ENCODE measurements at regions not wholly inside any gene's neighbourhood (a gene's known extent, or its start where the extent isn't known, plus 50 kb on each side); places are given as distances from the start of the nearest gene placed in this dataset.
A peak's percentile ranks its signal among the peaks of the same experiment; 100 is the strongest.

DNA sequence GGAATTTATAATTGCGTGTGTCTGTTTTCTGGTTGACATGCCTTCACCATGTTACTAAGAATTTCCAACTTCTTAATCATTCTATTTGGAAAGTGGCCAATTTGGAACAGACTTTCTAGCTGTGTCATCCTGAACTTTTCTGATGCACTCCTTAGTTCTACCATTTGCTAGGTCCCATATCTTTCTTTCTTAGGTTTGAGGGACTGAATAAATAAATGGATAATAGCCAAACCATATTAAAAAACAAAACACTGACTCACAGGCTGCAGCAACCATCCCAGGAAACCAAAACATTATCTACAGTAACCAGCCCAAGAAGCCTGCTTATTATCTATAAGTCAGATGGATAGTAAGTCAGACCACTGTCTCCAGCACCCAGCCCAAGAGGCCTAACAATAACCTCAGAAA lies 57.5 kb upstream of the PLET1 start:
- Histone ChIP-seq H3K27ac (peak overlapping the region; percentile 11 to 50 (median 39)), H3K27me3 (no peaks in the 10 kb centered on the region), H3K36me3 (no peaks in the 10 kb centered on the region), H3K9me3 (no peaks in the 10 kb centered on the region), H3K4me1 (peaks cover 5 to 25% (median 21%) of the 10 kb centered on the region in 4 donors), H3K4me3 (no peak overlapping the region)
- DNase-seq = no peak
- in situ Hi-C loops (cut with MboI; ENCODE audit: low pct_ligation_motif_present in 1 of 4, low pct_unique_long_range_greater_than_20kb in 1 of 4, low sequenced_read_pairs in 3 of 4) = no loop called here
- TF ChIP-seq POLR2AphosphoS5 (IDR thresholded peaks at IDR 0.05) (peak in 2 of 3 donors; percentile 25 to 33), CTCF (IDR thresholded peaks at IDR 0.05) (no peak)
- intact Hi-C loops (cut with DNase I; ENCODE audit: low total_unique reads) = no loop called here
- WGBS, 2 donors (ENCODE audit: low coverage in 1 of 2) = 66% methylated on average over 1 of the region's 1 CpG; no CpG with 5 or more reads in 1 of the 2 donors

DNA sequence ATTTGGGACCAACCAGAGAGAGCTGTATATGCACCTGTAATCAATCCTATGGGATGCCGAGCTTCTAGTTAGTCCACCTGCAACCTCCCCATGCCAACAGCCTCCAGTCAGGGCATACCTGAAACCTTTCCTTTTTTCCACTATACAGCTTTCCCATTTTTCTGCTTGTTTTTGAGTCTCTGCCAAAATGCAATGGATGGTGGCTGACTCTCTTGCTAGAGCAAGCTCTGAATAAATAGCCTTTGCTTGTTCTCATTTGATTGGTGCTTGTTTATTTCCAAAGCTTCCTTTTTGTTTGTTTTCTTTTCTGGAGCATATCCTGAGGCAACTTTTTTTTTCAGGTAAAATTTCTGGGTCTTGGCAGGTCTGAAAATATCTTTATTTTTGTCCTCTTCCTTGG lies 58.0 kb upstream of the PLET1 start:
- peak overlapping the region; percentile 11 to 50 (median 39) for H3K27ac ChIP-seq

GRCh38 chr11:112320668-112321067 lies 60.0 kb upstream of the PLET1 start:
- 34 to 44% methylated on average over 2 to 5 of the region's 5 CpGs for WGBS, 2 donors (ENCODE audit: low coverage in 1 of 2)
- H3K36me3 ChIP-seq = no peaks in the 10 kb centered on the region
- H3K9me3 ChIP-seq = no peaks in the 10 kb centered on the region
- H3K27ac ChIP-seq = peak overlapping the region in 2 of 4 donors; percentile 56 to 75
- no peaks in the 10 kb centered on the region for H3K27me3 ChIP-seq
- H3K4me3 ChIP-seq = no peak overlapping the region
- TF ChIP-seq EP300 (IDR thresholded peaks at IDR 0.05; ENCODE audit: low read depth) (no peak), CTCF (IDR thresholded peaks at IDR 0.05) (no peak), POLR2AphosphoS5 (IDR thresholded peaks at IDR 0.05) (no peak), POLR2A (IDR thresholded peaks at IDR 0.05) (no peak)
- peaks cover 5 to 25% (median 21%) of the 10 kb centered on the region in 4 donors for H3K4me1 ChIP-seq
- DNase-seq = peak; percentile 68
- in situ Hi-C loops (cut with MboI; ENCODE audit: low pct_ligation_motif_present in 1 of 4, low pct_unique_long_range_greater_than_20kb in 1 of 4, low sequenced_read_pairs in 3 of 4) = no loop called here
- intact Hi-C loops (cut with DNase I; ENCODE audit: low total_unique reads) = no loop called here

More for the DNA sequence above, 58.0 kb upstream of the PLET1 start:
- WGBS, 2 donors (ENCODE audit: low coverage in 1 of 2) = 100% methylated on average over 1 of the region's 1 CpG; no CpG with 5 or more reads in 1 of the 2 donors
- intact Hi-C loops (cut with DNase I; ENCODE audit: low total_unique reads) (no loop called here), in situ Hi-C loops (cut with MboI; ENCODE audit: low pct_ligation_motif_present in 1 of 4, low pct_unique_long_range_greater_than_20kb in 1 of 4, low sequenced_read_pairs in 3 of 4) (no loop called here)
- no peak for TF ChIP-seq CTCF (IDR thresholded peaks at IDR 0.05)
- no peak for TF ChIP-seq POLR2A (IDR thresholded peaks at IDR 0.05)
- no peak for TF ChIP-seq EP300 (IDR thresholded peaks at IDR 0.05; ENCODE audit: low read depth)
- no peak for TF ChIP-seq POLR2AphosphoS5 (IDR thresholded peaks at IDR 0.05)
- no peaks in the 10 kb centered on the region for H3K27me3 ChIP-seq
- no peak overlapping the region for H3K4me3 ChIP-seq
- H3K9me3 ChIP-seq = no peaks in the 10 kb centered on the region
- H3K36me3 ChIP-seq = no peaks in the 10 kb centered on the region
- DNase-seq = no peak
- peaks cover 5 to 25% (median 21%) of the 10 kb centered on the region in 4 donors for H3K4me1 ChIP-seq

DNA sequence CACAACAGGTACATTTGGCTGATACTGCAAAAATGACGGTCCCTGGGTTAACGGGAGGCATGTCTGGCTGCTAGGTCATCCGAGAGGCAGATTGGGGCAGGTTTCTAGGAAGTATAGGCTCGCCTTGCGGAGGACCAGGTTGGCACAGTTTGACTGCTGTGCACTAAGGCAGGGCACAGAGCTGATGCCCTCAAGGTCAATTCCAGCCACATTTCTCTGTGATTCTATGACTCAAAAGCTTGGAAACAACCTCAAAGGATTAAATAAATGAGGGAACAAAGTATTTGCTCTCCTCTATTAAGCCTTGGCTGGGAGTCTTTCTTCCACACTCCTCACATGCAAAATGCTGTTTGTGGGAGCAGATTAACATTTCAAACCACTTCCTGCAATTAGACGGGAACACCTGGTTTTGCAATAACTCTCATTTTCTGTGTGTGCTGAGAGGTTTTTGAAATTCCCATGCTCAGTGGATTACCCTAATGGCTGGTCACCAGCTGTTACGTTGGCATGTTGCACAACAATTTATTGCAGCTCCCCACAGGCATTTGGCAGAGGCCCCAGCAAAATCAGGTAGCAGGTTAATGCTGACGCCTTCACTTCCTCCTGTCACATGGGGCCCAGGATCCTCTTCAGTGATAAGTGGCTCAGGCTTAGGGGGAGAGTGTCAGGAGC lies 61.0 kb upstream of the PLET1 start:
- intact Hi-C loops (cut with DNase I; ENCODE audit: low total_unique reads) (no loop called here), in situ Hi-C loops (cut with MboI; ENCODE audit: low pct_ligation_motif_present in 1 of 4, low pct_unique_long_range_greater_than_20kb in 1 of 4, low sequenced_read_pairs in 3 of 4) (no loop called here)
- TF ChIP-seq CTCF (IDR thresholded peaks at IDR 0.05) = no peak
- peak in 2 of 3 donors; percentile 65 to 78 for TF ChIP-seq POLR2AphosphoS5 (IDR thresholded peaks at IDR 0.05)
- Histone ChIP-seq H3K9me3 (no peaks in the 10 kb centered on the region), H3K27ac (peak overlapping the region; percentile 13 to 75 (median 60)), H3K4me3 (no peak overlapping the region), H3K27me3 (no peaks in the 10 kb centered on the region), H3K4me1 (peaks cover 5 to 25% (median 21%) of the 10 kb centered on the region in 4 donors), H3K36me3 (no peaks in the 10 kb centered on the region)
- WGBS, 2 donors (ENCODE audit: low coverage in 1 of 2) = 33 to 52% methylated on average over 4 to 8 of the region's 8 CpGs
- DNase-seq = peak; percentile 84

All from transverse colon (tissue), 4 donors.